Stimulated activated naive CD8-positive, alpha-beta T cell treated with anti-CD3 and anti-CD28 coated beads, Interleukin-15, amount 100 ng/mL, for 72 hours (primary cell): ENCODE measurements at regions not wholly inside any gene's neighbourhood (a gene's known extent, or its start where the extent isn't known, plus 50 kb on each side); places are given as distances from the start of the nearest gene placed in this dataset.

ENCODE experiments used
- ATAC-seq: fragments of 150-1000 bp; cut with Tn5 transposase; 2 replicates; pipeline ENCODE4 v1.10.0; 2021; ENCODE audit warnings: mild to moderate bottlenecking, moderate library complexity
- DNase-seq, 2 donors: peaks; one replicate each; pipeline ENCODE4 v3.0.0; 2021 to 2022
- H3K27ac Mint-ChIP-seq, 2 donors: one replicate each; pipeline ENCODE4 v1.8.0; 2022; ENCODE audit warnings: mild to moderate bottlenecking in 2 of 2, mixed read lengths in 2 of 2, moderate library complexity in 2 of 2
- H3K27me3 Mint-ChIP-seq: one replicate; pipeline ENCODE4 v1.8.0; 2022; ENCODE audit warnings: mixed read lengths
- H3K4me1 Mint-ChIP-seq: one replicate; pipeline ENCODE4 v1.8.0; 2022; ENCODE audit warnings: mild to moderate bottlenecking, mixed read lengths
- H3K4me3 Mint-ChIP-seq, 2 donors: one replicate each; pipeline ENCODE4 v1.8.0; 2022; ENCODE audit warnings: mild to moderate bottlenecking in 2 of 2, mixed read lengths in 2 of 2, moderate library complexity in 1 of 2
- H3K9me3 Mint-ChIP-seq, 2 donors: one replicate each; pipeline ENCODE4 v1.8.0; 2022; ENCODE audit warnings: mixed read lengths in 2 of 2

GRCh38 chr9:80222466-80223169, 650.9 kb downstream of the TLE4 start:
- no peak for DNase-seq
- no peaks in the 10 kb centered on the region for H3K27me3 Mint-ChIP-seq
- no peaks in the 10 kb centered on the region for H3K4me1 Mint-ChIP-seq
- no peak overlapping the region for H3K4me3 Mint-ChIP-seq
- H3K27ac Mint-ChIP-seq: peak overlapping the region in 1 of 2 donors; percentile 49
- peaks cover 5 to 10% of the 10 kb centered on the region in 2 donors for H3K9me3 Mint-ChIP-seq
- no peak for ATAC-seq

- DNase-seq (no peak), ATAC-seq (no peak)
- no peaks in the 10 kb centered on the region for H3K9me3 Mint-ChIP-seq
- H3K27me3 Mint-ChIP-seq: no peaks in the 10 kb centered on the region
- no peak overlapping the region for H3K27ac Mint-ChIP-seq
- no peak overlapping the region for H3K4me3 Mint-ChIP-seq
- H3K4me1 Mint-ChIP-seq: no peaks in the 10 kb centered on the region
Measured at GRCh38 chr9:80218328-80218727, 646.6 kb downstream of the TLE4 start.

- H3K9me3 Mint-ChIP-seq: peaks cover 3 to 11% of the 10 kb centered on the region in 2 donors
- no peak overlapping the region for H3K4me3 Mint-ChIP-seq
Measured at GRCh38 chr9:80213613-80214012, 641.8 kb downstream of the TLE4 start.

GRCh38 chr9:80208696-80209095, 636.9 kb downstream of the TLE4 start:
- Mint-ChIP-seq H3K4me3 (no peak overlapping the region), H3K4me1 (no peaks in the 10 kb centered on the region), H3K27ac (no peak overlapping the region), H3K27me3 (no peaks in the 10 kb centered on the region), H3K9me3 (peaks cover 3 to 18% of the 10 kb centered on the region in 2 donors)
- DNase-seq: no peak
- no peak for ATAC-seq

More at GRCh38 chr9:80213613-80214012, 641.8 kb downstream of the TLE4 start:
- ATAC-seq: no peak
- no peak for DNase-seq
- Mint-ChIP-seq H3K27ac (no peak overlapping the region), H3K4me1 (no peaks in the 10 kb centered on the region), H3K27me3 (no peaks in the 10 kb centered on the region)

- H3K4me1 Mint-ChIP-seq: no peaks in the 10 kb centered on the region
Measured at GRCh38 chr9:80204054-80204453, 632.3 kb downstream of the TLE4 start.

GRCh38 chr9:80197661-80198060, 625.9 kb downstream of the TLE4 start:
- DNase-seq: no peak
- no peak for ATAC-seq
- Mint-ChIP-seq H3K4me3 (no peak overlapping the region), H3K27ac (no peak overlapping the region), H3K27me3 (peaks cover 13% of the 10 kb centered on the region), H3K4me1 (no peaks in the 10 kb centered on the region), H3K9me3 (no peaks in the 10 kb centered on the region)

More at GRCh38 chr9:80204054-80204453, 632.3 kb downstream of the TLE4 start:
- DNase-seq (no peak), ATAC-seq (no peak)
- Mint-ChIP-seq H3K27me3 (peaks cover 6% of the 10 kb centered on the region), H3K27ac (no peak overlapping the region), H3K9me3 (peaks cover 0 to 7% of the 10 kb centered on the region in 2 donors), H3K4me3 (no peak overlapping the region)

- Mint-ChIP-seq H3K4me1 (no peaks in the 10 kb centered on the region), H3K9me3 (no peaks in the 10 kb centered on the region), H3K27me3 (peaks cover 7% of the 10 kb centered on the region), H3K27ac (no peak overlapping the region), H3K4me3 (no peak overlapping the region)
- ATAC-seq (no peak), DNase-seq (no peak)
Measured at GRCh38 chr9:80191108-80191507, 619.3 kb downstream of the TLE4 start.

GRCh38 chr9:80188579-80188978, 616.8 kb downstream of the TLE4 start:
- ATAC-seq (no peak), DNase-seq (no peak)
- Mint-ChIP-seq H3K4me1 (no peaks in the 10 kb centered on the region), H3K4me3 (no peak overlapping the region), H3K27ac (no peak overlapping the region), H3K9me3 (no peaks in the 10 kb centered on the region), H3K27me3 (no peaks in the 10 kb centered on the region)

- no peaks in the 10 kb centered on the region for H3K27me3 Mint-ChIP-seq
- H3K9me3 Mint-ChIP-seq: no peaks in the 10 kb centered on the region
- no peak overlapping the region for H3K27ac Mint-ChIP-seq
- no peak overlapping the region for H3K4me3 Mint-ChIP-seq
- DNase-seq (no peak), ATAC-seq (no peak)
- H3K4me1 Mint-ChIP-seq: no peaks in the 10 kb centered on the region
Measured at GRCh38 chr9:80185112-80185738, 613.5 kb downstream of the TLE4 start.

- Mint-ChIP-seq H3K4me1 (no peaks in the 10 kb centered on the region), H3K27me3 (no peaks in the 10 kb centered on the region), H3K27ac (no peak overlapping the region), H3K4me3 (no peak overlapping the region), H3K9me3 (no peaks in the 10 kb centered on the region)
- ATAC-seq (peak; percentile 40), DNase-seq (no peak)
Measured at GRCh38 chr9:80177949-80178480, 606.2 kb downstream of the TLE4 start.

- H3K27ac Mint-ChIP-seq: no peak overlapping the region
- DNase-seq (no peak), ATAC-seq (no peak)
- no peak overlapping the region for H3K4me3 Mint-ChIP-seq
- H3K4me1 Mint-ChIP-seq: no peaks in the 10 kb centered on the region
- no peaks in the 10 kb centered on the region for H3K9me3 Mint-ChIP-seq
- no peaks in the 10 kb centered on the region for H3K27me3 Mint-ChIP-seq
Measured at GRCh38 chr9:80175286-80176150, 603.8 kb downstream of the TLE4 start.

GRCh38 chr9:80163889-80164288, 592.1 kb downstream of the TLE4 start:
- no peak for ATAC-seq
- H3K27ac Mint-ChIP-seq: no peak overlapping the region
- no peak overlapping the region for H3K4me3 Mint-ChIP-seq

GRCh38 chr9:80158554-80159170, 586.9 kb downstream of the TLE4 start:
- DNase-seq (no peak), ATAC-seq (no peak)
- Mint-ChIP-seq H3K27me3 (peaks cover 9% of the 10 kb centered on the region), H3K9me3 (peaks cover 0 to 1% of the 10 kb centered on the region in 2 donors), H3K27ac (no peak overlapping the region), H3K4me1 (no peaks in the 10 kb centered on the region), H3K4me3 (no peak overlapping the region)

More at GRCh38 chr9:80163889-80164288, 592.1 kb downstream of the TLE4 start:
- H3K9me3 Mint-ChIP-seq: no peaks in the 10 kb centered on the region
- no peaks in the 10 kb centered on the region for H3K4me1 Mint-ChIP-seq
- H3K27me3 Mint-ChIP-seq: no peaks in the 10 kb centered on the region
- DNase-seq: no peak

- no peak overlapping the region for H3K27ac Mint-ChIP-seq
- ATAC-seq (no peak), DNase-seq (no peak)
- H3K9me3 Mint-ChIP-seq: peaks cover 0 to 5% of the 10 kb centered on the region in 2 donors
- H3K4me1 Mint-ChIP-seq: no peaks in the 10 kb centered on the region
- peaks cover 15% of the 10 kb centered on the region for H3K27me3 Mint-ChIP-seq
- H3K4me3 Mint-ChIP-seq: no peak overlapping the region
Measured at GRCh38 chr9:80158131-80158530, 586.4 kb downstream of the TLE4 start.

- DNase-seq: no peak
- H3K9me3 Mint-ChIP-seq: peaks cover 0 to 5% of the 10 kb centered on the region in 2 donors
- no peak overlapping the region for H3K4me3 Mint-ChIP-seq
- H3K4me1 Mint-ChIP-seq: no peaks in the 10 kb centered on the region
- peaks cover 15% of the 10 kb centered on the region for H3K27me3 Mint-ChIP-seq
- ATAC-seq: no peak
- no peak overlapping the region for H3K27ac Mint-ChIP-seq
Measured at GRCh38 chr9:80157561-80157983, 585.8 kb downstream of the TLE4 start.
